ENCODE measurements at regions not wholly inside any gene's neighbourhood (a gene's known extent, or its start where the extent isn't known, plus 50 kb on each side); places are given as distances from the start of the nearest gene placed in this dataset.

DNA sequence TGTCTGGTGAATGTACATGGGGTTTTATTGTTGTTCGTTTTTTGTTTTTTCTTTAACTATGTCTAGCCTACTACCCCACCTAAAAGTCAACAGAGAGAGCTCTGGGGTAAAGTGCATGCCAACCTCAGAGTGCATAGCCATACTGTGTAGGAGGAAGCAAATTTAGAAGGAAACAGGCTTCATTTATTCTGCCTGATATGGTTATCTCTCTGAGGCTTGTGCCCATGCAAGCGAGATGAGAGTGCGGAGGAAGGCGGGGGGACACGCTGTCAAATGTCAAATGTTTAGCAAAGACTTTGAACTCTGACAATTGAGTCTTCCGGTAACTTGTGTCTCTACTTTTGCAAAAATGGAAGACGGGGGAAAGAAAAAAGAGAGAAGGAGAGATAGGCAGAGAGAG lies 295.5 kb downstream of the ETS1 start:
- H2AFZ ChIP-seq (ENCODE audit: low read depth, low read length): no peak overlapping the region
- TF ChIP-seq CTCF (IDR thresholded peaks at IDR 0.05; ENCODE audit: extremely low read depth in 1 of 2, insufficient read depth in 1 of 2, low read depth in 1 of 2, low read length in 2 of 2) (no peak), POLR2A (IDR thresholded peaks at IDR 0.05; ENCODE audit: low read depth, low read length) (no peak), POLR2AphosphoS5 (IDR thresholded peaks at IDR 0.05; ENCODE audit: insufficient read depth, low read depth, low read length) (no peak), JUN (IDR thresholded peaks at IDR 0.05; ENCODE audit: borderline replicate concordance, insufficient read depth, insufficient read length, low read depth) (no peak), EZH2 (IDR thresholded peaks at IDR 0.05; ENCODE audit: borderline replicate concordance, low read depth, low read length, severe bottlenecking) (no peak), MYC (IDR thresholded peaks at IDR 0.05; ENCODE audit: low read depth, low read length) (no peak), GATA2 (IDR thresholded peaks at IDR 0.05; ENCODE audit: insufficient read depth, insufficient read length, low read depth, low read length) (no peak), FOS (IDR thresholded peaks at IDR 0.05; ENCODE audit: borderline replicate concordance, insufficient read depth, low read length) (no peak)
- TF ChIP-seq, protein P1, sequence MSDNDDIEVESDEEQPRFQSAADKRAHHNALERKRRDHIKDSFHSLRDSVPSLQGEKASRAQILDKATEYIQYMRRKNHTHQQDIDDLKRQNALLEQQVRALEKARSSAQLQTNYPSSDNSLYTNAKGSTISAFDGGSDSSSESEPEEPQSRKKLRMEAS (IDR thresholded peaks at IDR 0.05; ENCODE audit: insufficient read depth, insufficient read length): no peak
- no peak overlapping the region for H3K9ac ChIP-seq (replicated peaks; ENCODE audit: extremely low read depth, insufficient read depth, low read length)

More for the DNA sequence above, 295.5 kb downstream of the ETS1 start:
- Histone ChIP-seq H4K20me1 (replicated peaks; ENCODE audit: control insufficient read depth, extremely low read depth, insufficient read depth, low read length) (no peaks in the 10 kb centered on the region), H3K79me2 (ENCODE audit: control insufficient read depth, insufficient read depth, low read length) (no peaks in the 10 kb centered on the region), H3K27ac (ENCODE audit: insufficient read depth, low read depth, low read length) (no peak overlapping the region), H3K9me1 (replicated peaks; ENCODE audit: control insufficient read depth, extremely low read depth, insufficient read depth, low read length) (no peaks in the 10 kb centered on the region), H3K4me3 (replicated peaks in 1 of 3; ENCODE audit: insufficient read depth in 1 of 3, low read depth in 1 of 3, low read length in 3 of 3) (no peak overlapping the region), H3K9me3 (replicated peaks; ENCODE audit: control insufficient read depth, insufficient read depth, low read length) (no peaks in the 10 kb centered on the region), H3K27me3 (ENCODE audit: control insufficient read depth in 2 of 2, insufficient read depth in 2 of 2, low read length in 2 of 2) (no peaks in the 10 kb centered on the region), H3K4me1 (ENCODE audit: control insufficient read depth, extremely low read depth, insufficient read depth, low read length) (no peaks in the 10 kb centered on the region), H3K36me3 (ENCODE audit: control insufficient read depth in 2 of 2, extremely low read depth in 1 of 2, insufficient read depth in 2 of 2, low read length in 2 of 2) (no peaks in the 10 kb centered on the region), H3K4me2 (ENCODE audit: insufficient read depth, low read length) (no peak overlapping the region)
- no TSS peak for BruUV-seq (replicated peaks)
- FAIRE-seq (no peak), DNase-seq (ENCODE audit: low read depth, low spot score) (no peak)
- CTCF ChIA-PET: interaction anchor here (1.1 to 8.0 kb wide), 7 partner anchors 12 to 339 kb away, joined by 3 to 145 read pairs (median 6); no protein-coding TSS in a partner anchor
- POLR2A ChIA-PET: no interaction called here
- intact Hi-C loops (cut with micrococcal nuclease): loop anchor here (2.0 to 10.0 kb wide), 4 partner anchors 167 to 555 kb away; no protein-coding TSS in a partner anchor
- dilution Hi-C loops (cut with MboI; ENCODE audit: extremely low pct_ligation_motif_present, low sequenced_read_pairs): no loop called here

Measured in endothelial cell of umbilical vein (primary cell).